K562 (cell line): ENCODE measurements at regions not wholly inside any gene's neighbourhood (a gene's known extent, or its start where the extent isn't known, plus 50 kb on each side); places are given as distances from the start of the nearest gene placed in this dataset.

Source experiments
- ATF6 ChIP-seq: sonication (generic); formaldehyde crosslinking; IDR thresholded peaks from 2 replicates; pipeline ENCODE4 v1.4.0; 2020; ENCODE audit warnings: mild to moderate bottlenecking, missing genetic modification reagents
- CHD7 ChIP-seq: fragments of 200-600 bp; sonication (generic); IDR thresholded peaks from one replicate; pipeline ENCODE4 v1.6.1; 2012; ENCODE audit warnings: mild to moderate bottlenecking, low read depth, low read length, inconsistent platforms
- CTCF ChIP-seq, 3 experiments: IDR thresholded peaks in 2 of 3; conservative IDR thresholded peaks in 1 of 3; 2 replicates each; pipeline ENCODE4 v1.5.1; 2011 to 2012; ENCODE audit warnings: low read length in 3 of 3, mild to moderate bottlenecking in 3 of 3, control low read depth in 2 of 3, improper control_type of control experiment in 1 of 3, inconsistent platforms in 1 of 3, low read depth in 1 of 3, mixed read lengths in 1 of 3, moderate library complexity in 1 of 3; ENCODE audit not compliant: insufficient read depth in 2 of 3
- CUX1 ChIP-seq: fragments of 200-800 bp; sonication (Bioruptor generic); IDR thresholded peaks from 2 replicates; pipeline ENCODE4 v1.6.1; 2016; ENCODE audit warnings: missing genetic modification characterization, missing compliant biosample characterization
- EP400 ChIP-seq: fragments of 450-650 bp; IDR thresholded peaks from 2 replicates; pipeline ENCODE4 v1.6.1; 2017; ENCODE audit warnings: antibody characterized with exemption, mild to moderate bottlenecking, moderate library complexity
- EZH2 ChIP-seq: IDR thresholded peaks from 2 replicates; pipeline ENCODE4 v1.6.1; 2012; ENCODE audit warnings: low read depth, mild to moderate bottlenecking, inconsistent platforms, low read length, borderline replicate concordance
- SP2 ChIP-seq: IDR thresholded peaks from 2 replicates; pipeline ENCODE4 v1.6.1; 2011; ENCODE audit warnings: mild to moderate bottlenecking, low read depth, low read length, moderate library complexity; ENCODE audit not compliant: poor library complexity, severe bottlenecking; ENCODE audit errors: extremely low read depth
- TAF1 ChIP-seq: IDR thresholded peaks from 2 replicates; pipeline ENCODE4 v1.6.1; 2011; ENCODE audit warnings: mild to moderate bottlenecking, low read length, moderate library complexity; ENCODE audit not compliant: insufficient read depth, control insufficient read depth, severe bottlenecking; ENCODE audit errors: extremely low read depth
- U2AF1 ChIP-seq: fragments of 200-400 bp; formaldehyde crosslinking; optimal IDR thresholded peaks from 2 replicates; pipeline ENCODE3; 2017; ENCODE audit warnings: mild to moderate bottlenecking, low read depth, low read length, moderate library complexity
- XRCC3 ChIP-seq: fragments of 450-650 bp; IDR thresholded peaks from 2 replicates; pipeline ENCODE4 v1.6.1; 2017; ENCODE audit warnings: mild to moderate bottlenecking, moderate library complexity
- ZFP36 ChIP-seq: fragments of 150-350 bp; IDR thresholded peaks from 2 replicates; pipeline ENCODE4 v1.6.1; 2018; ENCODE audit warnings: low read length, low read depth; ENCODE audit not compliant: partially characterized antibody

GRCh38 chr9:84447305-84447704, 106.7 kb upstream of the SLC28A3 start:
- no peak for TF ChIP-seq EP400
- no peak for TF ChIP-seq TAF1
- no peak for TF ChIP-seq CUX1 (CRISPR knock-in tag)
- no peak for TF ChIP-seq EZH2
- TF ChIP-seq CTCF (IDR thresholded peaks at IDR 0.05 in 2 of 3, conservative IDR thresholded peaks at IDR 0.05 in 1 of 3; ENCODE audit: insufficient read depth in 2 of 3, low read depth in 1 of 3, low read length in 3 of 3): no peak
- TF ChIP-seq CHD7: no peak
- no peak for TF ChIP-seq XRCC3
- TF ChIP-seq U2AF1: no peak
- no peak for TF ChIP-seq ATF6
- TF ChIP-seq ZFP36: no peak
- no peak for TF ChIP-seq SP2
